Aorta (tissue), 5 donors: ENCODE measurements at regions not wholly inside any gene's neighbourhood (a gene's known extent, or its start where the extent isn't known, plus 50 kb on each side); places are given as distances from the start of the nearest gene placed in this dataset.

Experiments used
- ATAC-seq: fragments of 200-7000 bp; cut with Tn5 transposase; one replicate; pipeline ENCODE4 v1.9.1; 2022; ENCODE audit warnings: moderate library complexity; ENCODE audit not compliant: low FRiP score
- DNase-seq, 2 donors: peaks; one replicate each; pipeline ENCODE4 v3.0.0-alpha.2; 2020
- H3K27ac ChIP-seq, 2 donors: one replicate each; pipeline ENCODE4 v1.5.1; 2013; ENCODE audit warnings: low read length in 2 of 2, mild to moderate bottlenecking in 2 of 2, moderate library complexity in 2 of 2, control low read depth in 1 of 2, inconsistent platforms in 1 of 2, low read depth in 1 of 2
- H3K27me3 ChIP-seq, 2 donors: one replicate each; pipeline ENCODE4 v1.6.1; 2013; ENCODE audit warnings: control low read depth in 1 of 2, low read length in 1 of 2, mild to moderate bottlenecking in 1 of 2, moderate library complexity in 1 of 2; ENCODE audit not compliant: insufficient read depth in 2 of 2, control insufficient read depth in 1 of 2
- H3K36me3 ChIP-seq, 2 donors: one replicate each; pipeline ENCODE4 v1.6.1; 2013; ENCODE audit warnings: control low read depth in 1 of 2, low read length in 1 of 2, mild to moderate bottlenecking in 1 of 2; ENCODE audit not compliant: insufficient read depth in 2 of 2, control insufficient read depth in 1 of 2
- H3K4me1 ChIP-seq, 2 donors: one replicate each; pipeline ENCODE4 v1.6.1; 2013; ENCODE audit warnings: low read length in 2 of 2, control low read depth in 1 of 2, mild to moderate bottlenecking in 1 of 2, moderate library complexity in 1 of 2; ENCODE audit not compliant: insufficient read depth in 2 of 2, control insufficient read depth in 1 of 2
- H3K4me3 ChIP-seq, 2 donors: one replicate each; pipeline ENCODE4 v1.5.1; 2013; ENCODE audit warnings: low read length in 2 of 2, control low read depth in 1 of 2, mild to moderate bottlenecking in 1 of 2
- H3K9me3 ChIP-seq: one replicate; pipeline ENCODE4 v1.6.1; 2013; ENCODE audit warnings: mild to moderate bottlenecking, low read length; ENCODE audit not compliant: control insufficient read depth
- WGBS, 2 donors: extraction: QIAGEN DNeasy Blood & Tissue Kit; methylation state at CpG; one replicate each; pipeline ENCODE4 v1.1.7; 2013; 5-methylcytosine and 5-hydroxymethylcytosine counted together
- intact Hi-C, 2 donors: fragments of 100-400 bp; cut with DNase I; formaldehyde crosslinking; loops; one replicate each; pipeline versions ENCODE4 v1.14.2 to v1.15.0; 2022
- donor health status: healthy with polysubstance abuse.
- donor health status: Bipolar disorder and iron deficiency.
- donor health status: DM: no; HTN: no; CAD: no.
- donor health status: DM: no; HTN: no; CAD: no.
- donor health status: DM: yes; HTN: yes; CAD: no.

- no peak overlapping the region for H3K27ac ChIP-seq
- no peaks in the 10 kb centered on the region for H3K36me3 ChIP-seq
- no peaks in the 10 kb centered on the region for H3K27me3 ChIP-seq
- intact Hi-C loops, result no loop called here
- no peaks in the 10 kb centered on the region for H3K9me3 ChIP-seq
- 93 to 98% methylated on average over 3 of the region's 3 CpGs for WGBS, 2 donors
- H3K4me1 ChIP-seq, result no peaks in the 10 kb centered on the region
- DNase-seq (no peak), ATAC-seq (no peak)
- H3K4me3 ChIP-seq, result no peak overlapping the region
Observed at GRCh38 chr4:33543941-33544450, 2700.3 kb downstream of the ARAP2 start.

GRCh38 chr4:33551244-33551643, 2693.1 kb downstream of the ARAP2 start:
- Histone ChIP-seq H3K4me3 (no peak overlapping the region), H3K4me1 (no peaks in the 10 kb centered on the region), H3K27ac (no peak overlapping the region), H3K27me3 (no peaks in the 10 kb centered on the region), H3K9me3 (no peaks in the 10 kb centered on the region), H3K36me3 (no peaks in the 10 kb centered on the region)
- DNase-seq, result no peak
- ATAC-seq, result no peak
- WGBS, 2 donors, result 53 to 54% methylated on average over 3 of the region's 3 CpGs
- intact Hi-C loops, result no loop called here

GRCh38 chr4:33561259-33561658, 2683.1 kb downstream of the ARAP2 start:
- no peaks in the 10 kb centered on the region for H3K36me3 ChIP-seq
- no peak for DNase-seq
- H3K27ac ChIP-seq, result no peak overlapping the region
- 83 to 89% methylated on average over 2 of the region's 2 CpGs for WGBS, 2 donors
- no peak for ATAC-seq
- H3K9me3 ChIP-seq, result no peaks in the 10 kb centered on the region
- no peaks in the 10 kb centered on the region for H3K4me1 ChIP-seq
- no peak overlapping the region for H3K4me3 ChIP-seq
- H3K27me3 ChIP-seq, result no peaks in the 10 kb centered on the region
- intact Hi-C loops, result no loop called here

- no peaks in the 10 kb centered on the region for H3K4me1 ChIP-seq
- H3K27ac ChIP-seq, result no peak overlapping the region
- DNase-seq (no peak), ATAC-seq (no peak)
- no peaks in the 10 kb centered on the region for H3K36me3 ChIP-seq
- H3K27me3 ChIP-seq, result no peaks in the 10 kb centered on the region
- H3K4me3 ChIP-seq, result no peak overlapping the region
- intact Hi-C loops, result no loop called here
- WGBS, 2 donors, result 70 to 83% methylated on average over 2 of the region's 2 CpGs
- no peaks in the 10 kb centered on the region for H3K9me3 ChIP-seq
Observed at GRCh38 chr4:33566649-33567048, 2677.7 kb downstream of the ARAP2 start.

GRCh38 chr4:33577791-33578190, 2666.5 kb downstream of the ARAP2 start:
- Histone ChIP-seq H3K27me3 (no peaks in the 10 kb centered on the region), H3K9me3 (no peaks in the 10 kb centered on the region), H3K27ac (no peak overlapping the region), H3K4me1 (no peaks in the 10 kb centered on the region), H3K36me3 (no peaks in the 10 kb centered on the region), H3K4me3 (no peak overlapping the region)
- 90% methylated on average over 6 of the region's 6 CpGs for WGBS, 2 donors
- ATAC-seq, result no peak
- DNase-seq, result no peak
- intact Hi-C loops, result no loop called here

- H3K36me3 ChIP-seq, result no peaks in the 10 kb centered on the region
- no peak for ATAC-seq
- H3K27ac ChIP-seq, result no peak overlapping the region
- H3K4me3 ChIP-seq, result no peak overlapping the region
- no peaks in the 10 kb centered on the region for H3K9me3 ChIP-seq
- no peak for DNase-seq
- intact Hi-C loops, result no loop called here
- H3K27me3 ChIP-seq, result no peaks in the 10 kb centered on the region
- no peaks in the 10 kb centered on the region for H3K4me1 ChIP-seq
- 25 to 32% methylated on average over 3 of the region's 3 CpGs for WGBS, 2 donors
Observed at GRCh38 chr4:33579951-33580350, 2664.4 kb downstream of the ARAP2 start.

- intact Hi-C loops, result no loop called here
- H3K27me3 ChIP-seq, result no peaks in the 10 kb centered on the region
- ATAC-seq, result no peak
Observed at GRCh38 chr4:33592701-33593100, 2651.6 kb downstream of the ARAP2 start.

GRCh38 chr4:33606951-33607350, 2637.4 kb downstream of the ARAP2 start:
- H3K4me3 ChIP-seq, result no peak overlapping the region
- intact Hi-C loops, result no loop called here
- ATAC-seq (peak; percentile 13), DNase-seq (no peak)
- H3K4me1 ChIP-seq, result no peaks in the 10 kb centered on the region
- H3K9me3 ChIP-seq, result peaks cover 3% of the 10 kb centered on the region
- H3K27ac ChIP-seq, result no peak overlapping the region
- 90 to 91% methylated on average over 8 of the region's 8 CpGs for WGBS, 2 donors
- no peaks in the 10 kb centered on the region for H3K27me3 ChIP-seq
- no peaks in the 10 kb centered on the region for H3K36me3 ChIP-seq

More at GRCh38 chr4:33592701-33593100, 2651.6 kb downstream of the ARAP2 start:
- no peak for DNase-seq
- no peak overlapping the region for H3K27ac ChIP-seq
- H3K36me3 ChIP-seq, result no peaks in the 10 kb centered on the region
- H3K4me3 ChIP-seq, result no peak overlapping the region
- peaks cover 12% of the 10 kb centered on the region for H3K9me3 ChIP-seq
- WGBS, 2 donors, result 93 to 94% methylated on average over 2 of the region's 2 CpGs
- H3K4me1 ChIP-seq, result no peaks in the 10 kb centered on the region

- H3K9me3 ChIP-seq, result no peaks in the 10 kb centered on the region
- no peaks in the 10 kb centered on the region for H3K27me3 ChIP-seq
- DNase-seq (no peak), ATAC-seq (no peak)
- WGBS, 2 donors, result 82 to 84% methylated on average over 2 of the region's 2 CpGs
- H3K4me3 ChIP-seq, result no peak overlapping the region
- H3K4me1 ChIP-seq, result no peaks in the 10 kb centered on the region
- no peak overlapping the region for H3K27ac ChIP-seq
- intact Hi-C loops, result no loop called here
- H3K36me3 ChIP-seq, result no peaks in the 10 kb centered on the region
Observed at GRCh38 chr4:33616121-33616520, 2628.2 kb downstream of the ARAP2 start.
